ENCODE measurements at regions not wholly inside any gene's neighbourhood (a gene's known extent, or its start where the extent isn't known, plus 50 kb on each side); places are given as distances from the start of the nearest gene placed in this dataset.

- WGBS, result 92% methylated on average over 6 of the region's 6 CpGs
- no peak overlapping the region for H3K4me3 ChIP-seq
- no peak overlapping the region for H3K27ac ChIP-seq
- no peak for DNase-seq (ENCODE audit: low spot score in 2 of 2)
- TF ChIP-seq EP300 (IDR thresholded peaks at IDR 0.05) (no peak), CTCF (IDR thresholded peaks at IDR 0.05) (no peak), POLR2AphosphoS5 (IDR thresholded peaks at IDR 0.05) (no peak), POLR2A (IDR thresholded peaks at IDR 0.05) (no peak)
- H3K9me3 ChIP-seq, result no peaks in the 10 kb centered on the region
- no peaks in the 10 kb centered on the region for H3K4me1 ChIP-seq
- no peaks in the 10 kb centered on the region for H3K36me3 ChIP-seq
- peaks cover 10% of the 10 kb centered on the region for H3K27me3 ChIP-seq
These were observed 199.4 kb downstream of the FOXD2 start for GRCh38 chr1:47637111-47637685.

GRCh38 chr1:47638240-47638639 lies 200.4 kb downstream of the FOXD2 start:
- H3K9me3 ChIP-seq, result no peaks in the 10 kb centered on the region
- H3K27me3 ChIP-seq, result peaks cover 2% of the 10 kb centered on the region
- no peak overlapping the region for H3K27ac ChIP-seq
- H3K36me3 ChIP-seq, result no peaks in the 10 kb centered on the region
- no peak for DNase-seq (ENCODE audit: low spot score in 2 of 2)
- TF ChIP-seq POLR2AphosphoS5 (IDR thresholded peaks at IDR 0.05) (no peak), POLR2A (IDR thresholded peaks at IDR 0.05) (no peak), EP300 (IDR thresholded peaks at IDR 0.05) (no peak), CTCF (IDR thresholded peaks at IDR 0.05) (no peak)
- 77% methylated on average over 9 of the region's 9 CpGs for WGBS
- no peaks in the 10 kb centered on the region for H3K4me1 ChIP-seq
- no peak overlapping the region for H3K4me3 ChIP-seq

GRCh38 chr1:47638713-47639112 lies 200.9 kb downstream of the FOXD2 start:
- TF ChIP-seq POLR2A (IDR thresholded peaks at IDR 0.05), result no peak
- TF ChIP-seq EP300 (IDR thresholded peaks at IDR 0.05), result no peak
- no peak for TF ChIP-seq POLR2AphosphoS5 (IDR thresholded peaks at IDR 0.05)
- no peaks in the 10 kb centered on the region for H3K9me3 ChIP-seq
- peaks cover 2% of the 10 kb centered on the region for H3K27me3 ChIP-seq
- no peak for DNase-seq (ENCODE audit: low spot score in 2 of 2)
- no peaks in the 10 kb centered on the region for H3K4me1 ChIP-seq
- H3K27ac ChIP-seq, result no peak overlapping the region
- H3K36me3 ChIP-seq, result no peaks in the 10 kb centered on the region
- WGBS, result 81% methylated on average over 5 of the region's 5 CpGs
- H3K4me3 ChIP-seq, result no peak overlapping the region

- no peak overlapping the region for H3K4me3 ChIP-seq
- no peak for DNase-seq (ENCODE audit: low spot score in 2 of 2)
- TF ChIP-seq CTCF (IDR thresholded peaks at IDR 0.05) (no peak), POLR2AphosphoS5 (IDR thresholded peaks at IDR 0.05) (no peak), POLR2A (IDR thresholded peaks at IDR 0.05) (no peak), EP300 (IDR thresholded peaks at IDR 0.05) (no peak)
- no peaks in the 10 kb centered on the region for H3K36me3 ChIP-seq
- H3K27ac ChIP-seq, result no peak overlapping the region
- WGBS, result 61% methylated on average over 14 of the region's 20 CpGs
- no peaks in the 10 kb centered on the region for H3K27me3 ChIP-seq
- no peaks in the 10 kb centered on the region for H3K9me3 ChIP-seq
- H3K4me1 ChIP-seq, result peaks cover 10% of the 10 kb centered on the region
These were observed 205.7 kb downstream of the FOXD2 start for GRCh38 chr1:47643306-47644211.

- WGBS, result 58% methylated on average over 5 of the region's 5 CpGs
- no peaks in the 10 kb centered on the region for H3K36me3 ChIP-seq
- no peak overlapping the region for H3K27ac ChIP-seq
- TF ChIP-seq POLR2A (IDR thresholded peaks at IDR 0.05), result no peak
- TF ChIP-seq EP300 (IDR thresholded peaks at IDR 0.05), result no peak
- no peak for TF ChIP-seq POLR2AphosphoS5 (IDR thresholded peaks at IDR 0.05)
- TF ChIP-seq CTCF (IDR thresholded peaks at IDR 0.05), result no peak
- DNase-seq (ENCODE audit: low spot score in 2 of 2), result no peak
- no peaks in the 10 kb centered on the region for H3K27me3 ChIP-seq
- no peaks in the 10 kb centered on the region for H3K9me3 ChIP-seq
- H3K4me3 ChIP-seq, result no peak overlapping the region
- peaks cover 10% of the 10 kb centered on the region for H3K4me1 ChIP-seq
These were observed 206.3 kb downstream of the FOXD2 start for GRCh38 chr1:47644212-47644573.

Data from suprapubic skin (tissue), 4 donors.